SK-N-SH treated with all-trans-retinoic acid at 6 μM for 48 hours (cell line): ENCODE measurements at regions not wholly inside any gene's neighbourhood (a gene's known extent, or its start where the extent isn't known, plus 50 kb on each side); places are given as distances from the start of the nearest gene placed in this dataset.

Experiments used
- ARNTL ChIP-seq: fragments of 450-650 bp; formaldehyde crosslinking; IDR thresholded peaks from 2 replicates; pipeline ENCODE4 v1.5.0; 2020; ENCODE audit warnings: low read depth, mild to moderate bottlenecking, moderate library complexity, borderline replicate concordance
- BACH2 ChIP-seq: fragments of 250-450 bp; sonication (Bioruptor Pico); IDR thresholded peaks from 2 replicates; pipeline ENCODE4 v1.9.0; 2021; ENCODE audit warnings: mild to moderate bottlenecking, borderline replicate concordance
- CREB5 ChIP-seq: fragments of 250-450 bp; sonication (Bioruptor Pico); IDR thresholded peaks from 2 replicates; pipeline ENCODE4 v1.5.1; 2020; ENCODE audit warnings: low read depth, mild to moderate bottlenecking, moderate library complexity
- CSDC2 ChIP-seq: fragments of 250-450 bp; sonication (Bioruptor Pico); IDR thresholded peaks from 2 replicates; pipeline ENCODE4 v1.5.0; 2020; ENCODE audit warnings: mild to moderate bottlenecking, moderate library complexity
- GLIS3 ChIP-seq: fragments of 250-450 bp; sonication (Bioruptor Pico); IDR thresholded peaks from 2 replicates; pipeline ENCODE4 v1.5.0; 2020; ENCODE audit warnings: mild to moderate bottlenecking, moderate library complexity
- ISL1 ChIP-seq: fragments of 250-450 bp; sonication (Bioruptor Pico); IDR thresholded peaks from 2 replicates; pipeline ENCODE4 v2.1.2; 2022; ENCODE audit warnings: mild to moderate bottlenecking, moderate library complexity
- RARB ChIP-seq: fragments of 250-450 bp; sonication (Bioruptor Pico); IDR thresholded peaks from 2 replicates; pipeline ENCODE4 v1.8.0; 2021; ENCODE audit warnings: mild to moderate bottlenecking, moderate library complexity
- SNAI2 ChIP-seq: fragments of 250-450 bp; sonication (Bioruptor Pico); IDR thresholded peaks from 2 replicates; pipeline ENCODE4 v1.5.0; 2020; ENCODE audit warnings: mild to moderate bottlenecking, moderate library complexity
- ZFP3 ChIP-seq: fragments of 250-450 bp; sonication (Bioruptor Pico); IDR thresholded peaks from 2 replicates; pipeline ENCODE4 v1.5.0; 2020; ENCODE audit warnings: mild to moderate bottlenecking, moderate library complexity
- ZNF70 ChIP-seq: fragments of 450-650 bp; formaldehyde crosslinking; IDR thresholded peaks from 2 replicates; pipeline ENCODE4 v1.5.0; 2020; ENCODE audit warnings: mild to moderate bottlenecking, moderate library complexity
- TF ChIP-seq, protein P1 (sequence below): fragments of 250-450 bp; sonication (Bioruptor Pico); IDR thresholded peaks from 2 replicates; pipeline ENCODE4 v1.5.1; 2021; ENCODE audit warnings: mild to moderate bottlenecking, moderate library complexity
- TF ChIP-seq, protein P2 (sequence below): fragments of 250-450 bp; sonication (Bioruptor Pico); IDR thresholded peaks from 2 replicates; pipeline ENCODE4 v1.8.0; 2020; ENCODE audit warnings: mild to moderate bottlenecking, moderate library complexity, borderline replicate concordance
- TF ChIP-seq, protein P3 (sequence below): fragments of 250-450 bp; sonication (Bioruptor Pico); IDR thresholded peaks from 2 replicates; pipeline ENCODE4 v1.8.0; 2021; ENCODE audit warnings: low read depth, mild to moderate bottlenecking, moderate library complexity, borderline replicate concordance

DNA sequence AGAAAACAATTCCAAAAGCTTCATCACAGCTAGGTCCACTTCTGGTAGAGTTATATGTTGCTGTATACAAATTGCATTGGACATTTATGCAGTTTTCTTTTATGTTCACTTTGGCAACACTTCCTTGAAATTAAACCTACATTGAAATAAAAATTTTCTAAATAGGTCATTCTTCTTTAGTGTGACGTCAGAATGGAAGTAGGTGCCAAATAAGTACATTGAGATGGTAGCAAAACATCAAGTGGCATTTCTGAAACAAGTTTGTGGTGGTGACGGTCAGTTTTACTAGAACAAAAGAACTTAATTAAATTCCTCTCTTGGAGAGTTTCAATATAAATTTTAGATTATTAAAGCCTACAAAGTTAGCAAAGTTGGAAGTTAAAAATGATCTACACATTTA, 895.1 kb downstream of the CDH9 start:
- TF ChIP-seq ARNTL (CRISPR knock-in tag) = no peak
- TF ChIP-seq, protein P1, sequence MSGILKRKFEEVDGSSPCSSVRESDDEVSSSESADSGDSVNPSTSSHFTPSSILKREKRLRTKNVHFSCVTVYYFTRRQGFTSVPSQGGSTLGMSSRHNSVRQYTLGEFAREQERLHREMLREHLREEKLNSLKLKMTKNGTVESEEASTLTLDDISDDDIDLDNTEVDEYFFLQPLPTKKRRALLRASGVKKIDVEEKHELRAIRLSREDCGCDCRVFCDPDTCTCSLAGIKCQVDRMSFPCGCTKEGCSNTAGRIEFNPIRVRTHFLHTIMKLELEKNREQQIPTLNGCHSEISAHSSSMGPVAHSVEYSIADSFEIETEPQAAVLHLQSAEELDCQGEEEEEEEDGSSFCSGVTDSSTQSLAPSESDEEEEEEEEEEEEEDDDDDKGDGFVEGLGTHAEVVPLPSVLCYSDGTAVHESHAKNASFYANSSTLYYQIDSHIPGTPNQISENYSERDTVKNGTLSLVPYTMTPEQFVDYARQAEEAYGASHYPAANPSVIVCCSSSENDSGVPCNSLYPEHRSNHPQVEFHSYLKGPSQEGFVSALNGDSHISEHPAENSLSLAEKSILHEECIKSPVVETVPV = no peak
- TF ChIP-seq ZFP3 (CRISPR knock-in tag) = no peak
- TF ChIP-seq SNAI2 (CRISPR knock-in tag) = no peak
- no peak for TF ChIP-seq ISL1
- TF ChIP-seq, protein P2, sequence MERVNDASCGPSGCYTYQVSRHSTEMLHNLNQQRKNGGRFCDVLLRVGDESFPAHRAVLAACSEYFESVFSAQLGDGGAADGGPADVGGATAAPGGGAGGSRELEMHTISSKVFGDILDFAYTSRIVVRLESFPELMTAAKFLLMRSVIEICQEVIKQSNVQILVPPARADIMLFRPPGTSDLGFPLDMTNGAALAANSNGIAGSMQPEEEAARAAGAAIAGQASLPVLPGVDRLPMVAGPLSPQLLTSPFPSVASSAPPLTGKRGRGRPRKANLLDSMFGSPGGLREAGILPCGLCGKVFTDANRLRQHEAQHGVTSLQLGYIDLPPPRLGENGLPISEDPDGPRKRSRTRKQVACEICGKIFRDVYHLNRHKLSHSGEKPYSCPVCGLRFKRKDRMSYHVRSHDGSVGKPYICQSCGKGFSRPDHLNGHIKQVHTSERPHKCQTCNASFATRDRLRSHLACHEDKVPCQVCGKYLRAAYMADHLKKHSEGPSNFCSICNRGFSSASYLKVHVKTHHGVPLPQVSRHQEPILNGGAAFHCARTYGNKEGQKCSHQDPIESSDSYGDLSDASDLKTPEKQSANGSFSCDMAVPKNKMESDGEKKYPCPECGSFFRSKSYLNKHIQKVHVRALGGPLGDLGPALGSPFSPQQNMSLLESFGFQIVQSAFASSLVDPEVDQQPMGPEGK = no peak
- no peak for TF ChIP-seq ZNF70 (CRISPR knock-in tag)
- TF ChIP-seq CREB5 = no peak
- TF ChIP-seq, protein P3, sequence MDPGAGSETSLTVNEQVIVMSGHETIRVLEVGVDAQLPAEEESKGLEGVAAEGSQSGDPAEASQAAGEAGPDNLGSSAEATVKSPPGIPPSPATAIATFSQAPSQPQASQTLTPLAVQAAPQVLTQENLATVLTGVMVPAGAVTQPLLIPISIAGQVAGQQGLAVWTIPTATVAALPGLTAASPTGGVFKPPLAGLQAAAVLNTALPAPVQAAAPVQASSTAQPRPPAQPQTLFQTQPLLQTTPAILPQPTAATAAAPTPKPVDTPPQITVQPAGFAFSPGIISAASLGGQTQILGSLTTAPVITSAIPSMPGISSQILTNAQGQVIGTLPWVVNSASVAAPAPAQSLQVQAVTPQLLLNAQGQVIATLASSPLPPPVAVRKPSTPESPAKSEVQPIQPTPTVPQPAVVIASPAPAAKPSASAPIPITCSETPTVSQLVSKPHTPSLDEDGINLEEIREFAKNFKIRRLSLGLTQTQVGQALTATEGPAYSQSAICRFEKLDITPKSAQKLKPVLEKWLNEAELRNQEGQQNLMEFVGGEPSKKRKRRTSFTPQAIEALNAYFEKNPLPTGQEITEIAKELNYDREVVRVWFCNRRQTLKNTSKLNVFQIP (CRISPR knock-in tag) = no peak
- TF ChIP-seq CSDC2 = no peak
- TF ChIP-seq BACH2 (CRISPR knock-in tag) = no peak
- no peak for TF ChIP-seq GLIS3
- no peak for TF ChIP-seq RARB (CRISPR knock-in tag)
